HG02623 (cell line): ENCODE measurements at regions not wholly inside any gene's neighbourhood (a gene's known extent, or its start where the extent isn't known, plus 50 kb on each side); places are given as distances from the start of the nearest gene placed in this dataset.

Experiments
- ATAC-seq: cut with Tn5 transposase; IDR thresholded peaks from one replicate; pipeline ENCODE4 v1.9.1; 2021; ENCODE audit warnings: moderate library complexity; ENCODE audit not compliant: unreplicated experiment

DNA sequence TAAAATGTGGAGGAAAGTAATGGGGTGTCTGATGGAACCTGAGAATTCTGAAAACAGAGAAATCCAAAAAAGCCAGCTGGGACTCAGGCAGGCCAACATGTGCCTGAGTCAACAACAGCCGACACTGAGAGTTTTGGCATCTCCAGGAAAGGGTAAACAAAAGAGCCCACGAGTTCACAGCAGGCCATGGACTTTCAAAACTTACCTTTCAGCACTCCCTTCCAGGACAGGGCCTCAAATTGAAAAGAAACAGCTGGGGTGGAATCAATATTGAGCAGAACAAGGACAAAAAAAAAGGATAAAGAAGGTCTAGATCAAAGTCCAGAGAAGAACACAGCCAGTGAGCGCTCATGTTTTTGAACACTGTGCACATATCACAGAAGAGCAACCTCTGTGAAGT, 735.4 kb upstream of the GRM7 start:
- ATAC-seq = no peak

DNA sequence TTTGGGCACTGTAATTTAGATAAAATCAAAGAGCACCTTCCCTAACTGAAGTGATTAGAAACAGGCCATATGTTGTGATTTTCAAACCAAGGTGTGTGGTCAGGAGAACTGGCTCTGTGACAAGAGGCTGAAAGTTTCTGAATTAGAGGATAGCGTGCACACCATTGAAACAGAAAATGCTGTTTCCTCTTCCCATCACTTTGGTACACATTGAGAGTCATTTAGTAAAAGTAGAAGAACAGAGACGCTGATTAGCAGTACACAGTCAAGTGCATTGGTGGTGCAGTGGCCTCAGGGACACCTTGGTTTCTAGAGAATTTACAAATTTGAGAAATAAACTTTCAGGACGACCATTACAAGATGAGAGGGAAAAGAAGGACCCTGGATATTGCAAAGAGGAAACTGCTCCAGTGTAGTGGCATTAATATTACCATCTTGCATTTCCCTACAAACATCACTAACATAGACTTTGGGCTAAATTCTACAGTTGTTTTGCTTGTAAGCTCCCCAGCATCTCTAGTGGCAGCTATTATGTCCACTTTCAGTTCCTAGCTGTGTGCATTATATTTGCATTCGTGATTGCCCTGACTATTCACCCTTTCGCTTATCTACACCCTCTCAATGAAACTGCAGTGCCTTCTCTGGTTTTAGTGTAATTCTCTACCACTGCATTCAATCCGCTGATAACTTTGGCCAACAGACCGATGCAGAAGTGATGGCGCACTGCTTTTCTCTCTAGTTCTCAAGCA, 728.1 kb upstream of the GRM7 start:
- peak; percentile 67 for ATAC-seq

DNA sequence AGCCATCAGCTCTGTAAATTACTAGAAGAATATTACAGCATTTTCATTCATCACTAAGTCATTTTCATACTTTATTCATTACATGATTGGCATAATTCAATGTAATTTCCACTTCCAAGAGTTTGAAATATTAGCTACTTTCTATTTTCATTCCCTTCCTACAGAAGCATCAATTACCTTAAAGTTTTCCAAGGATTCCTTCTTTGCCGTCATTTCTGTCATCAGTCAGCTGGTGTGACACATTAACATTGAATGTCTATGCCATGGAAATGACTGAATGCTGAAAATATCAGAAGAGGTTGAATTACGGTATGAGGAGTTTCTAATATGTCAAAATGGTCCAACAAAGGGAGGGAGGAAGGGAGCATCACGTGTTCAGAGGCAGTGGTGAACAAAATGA, 718.2 kb upstream of the GRM7 start:
- ATAC-seq = no peak

DNA sequence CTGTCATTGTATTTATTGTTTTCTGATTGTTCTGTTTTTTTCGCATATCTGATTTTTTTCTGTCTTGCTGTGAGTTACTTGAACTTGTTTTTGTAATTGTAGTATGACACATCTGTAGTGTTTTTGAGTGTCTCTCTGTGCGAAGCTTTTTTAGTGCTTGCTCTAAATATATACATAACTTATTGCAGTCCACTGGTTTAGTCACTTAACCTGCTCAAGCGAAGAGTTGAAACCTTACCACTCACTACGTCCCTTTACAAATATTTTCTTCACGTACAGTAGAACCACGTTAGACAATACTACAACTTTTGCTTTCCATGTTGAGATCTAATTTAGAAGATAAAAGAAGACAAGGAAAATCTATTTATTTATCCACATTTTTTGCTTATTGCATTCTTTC, 713.0 kb upstream of the GRM7 start:
- no peak for ATAC-seq

DNA sequence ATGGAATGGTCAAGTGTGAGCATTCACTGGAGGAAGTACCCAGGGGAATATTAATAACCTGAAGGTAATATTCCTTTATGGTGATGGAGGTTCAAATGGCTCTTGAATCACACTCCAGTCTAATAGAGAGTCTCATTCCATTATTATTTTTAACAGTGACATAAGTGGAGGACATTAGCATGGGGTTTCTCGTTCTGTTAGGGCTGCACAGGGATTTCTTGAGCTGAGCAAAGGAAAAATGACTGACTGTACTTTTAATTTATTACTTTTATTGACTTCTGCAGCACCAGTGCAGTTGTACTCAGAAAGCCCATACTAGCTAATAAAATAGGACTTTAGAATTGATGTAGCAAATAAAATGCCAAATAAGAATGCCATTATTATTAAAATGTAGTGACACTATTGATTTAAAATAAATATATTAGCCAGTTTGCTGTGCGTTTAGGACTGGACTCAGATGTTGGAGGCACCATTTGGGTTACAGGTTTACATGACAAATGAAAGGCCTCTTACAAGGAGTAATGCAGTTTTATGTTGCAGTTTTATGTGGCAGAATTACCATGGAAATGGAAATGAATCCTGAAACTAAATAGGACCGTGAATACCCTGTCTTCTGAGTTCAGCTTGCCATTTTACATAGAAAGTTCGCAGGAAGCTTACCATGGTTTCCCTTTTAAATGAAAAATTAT, 705.1 kb upstream of the GRM7 start:
- ATAC-seq = no peak

DNA sequence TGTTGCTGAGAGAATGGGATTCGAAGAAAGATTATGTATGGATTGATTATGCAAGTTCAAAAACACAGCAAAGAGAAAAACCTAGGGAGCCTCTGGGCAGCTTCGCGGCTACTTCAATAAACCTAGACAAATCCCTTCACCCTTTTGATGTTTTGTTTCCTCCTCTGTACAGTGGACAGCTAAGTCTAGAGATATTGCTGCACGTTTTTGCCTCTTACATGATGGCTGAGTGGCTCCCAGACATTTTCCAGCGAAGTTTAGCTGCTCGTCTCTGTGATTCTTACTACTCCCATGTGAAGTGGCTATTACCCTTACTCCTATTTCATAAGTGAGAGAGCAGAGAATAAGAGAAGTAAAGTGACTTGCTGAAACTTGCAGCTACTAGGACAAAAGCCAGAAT, 695.0 kb upstream of the GRM7 start:
- ATAC-seq = no peak

DNA sequence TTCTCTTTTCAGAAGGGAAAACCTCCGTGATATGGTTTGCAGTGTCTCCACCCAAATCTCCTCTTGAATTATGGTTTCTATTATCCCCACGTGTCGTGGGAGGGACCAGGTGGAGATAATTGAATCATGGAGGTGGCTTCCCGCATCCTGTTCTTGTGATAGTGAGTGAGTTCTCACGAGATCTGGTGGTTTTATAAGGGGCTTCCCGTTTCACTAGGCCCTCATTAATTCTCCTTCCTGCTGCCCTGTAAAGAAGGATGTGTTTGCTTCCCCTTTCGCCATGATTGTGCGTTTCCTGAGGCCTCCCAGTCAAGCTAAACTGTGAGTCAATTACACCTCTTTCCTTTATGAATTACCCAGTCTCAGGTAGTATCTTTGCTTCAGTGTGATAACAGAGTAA, 692.7 kb upstream of the GRM7 start:
- no peak for ATAC-seq

DNA sequence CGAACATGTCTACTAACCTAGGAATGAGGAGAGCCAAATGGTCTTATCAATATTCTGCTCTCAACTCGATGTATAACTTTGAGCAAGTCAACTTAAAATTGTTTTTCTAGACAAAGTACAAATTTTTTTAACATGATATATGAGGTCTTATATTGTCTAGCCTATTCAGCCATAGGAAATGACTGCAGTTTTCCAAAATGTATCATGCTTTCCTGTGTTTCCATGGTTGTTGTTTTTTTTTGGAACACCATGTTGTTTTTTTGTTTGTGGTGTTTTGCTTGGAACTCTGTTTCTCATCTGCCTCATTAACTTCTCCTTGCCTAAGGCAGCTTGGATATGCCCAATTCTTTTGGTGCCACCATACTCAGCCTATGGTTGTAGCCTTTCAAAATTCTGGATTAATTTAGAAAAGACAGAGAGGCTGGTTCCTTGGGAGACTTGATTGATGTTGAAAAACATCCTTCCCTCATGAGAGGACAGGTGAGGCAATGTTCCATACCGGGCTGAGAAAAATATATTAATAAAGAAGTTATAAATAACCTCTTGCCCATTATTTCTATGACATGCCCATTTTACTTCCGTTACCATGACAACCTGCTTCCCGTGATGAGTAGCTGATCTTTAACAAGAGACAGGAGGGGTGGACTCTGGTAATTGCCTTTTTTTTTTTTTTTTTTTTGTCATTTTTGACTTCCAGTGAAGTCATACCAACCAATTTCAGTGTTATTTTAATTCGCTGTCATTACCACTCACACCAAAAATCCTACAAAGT, 687.9 kb upstream of the GRM7 start:
- no peak for ATAC-seq

DNA sequence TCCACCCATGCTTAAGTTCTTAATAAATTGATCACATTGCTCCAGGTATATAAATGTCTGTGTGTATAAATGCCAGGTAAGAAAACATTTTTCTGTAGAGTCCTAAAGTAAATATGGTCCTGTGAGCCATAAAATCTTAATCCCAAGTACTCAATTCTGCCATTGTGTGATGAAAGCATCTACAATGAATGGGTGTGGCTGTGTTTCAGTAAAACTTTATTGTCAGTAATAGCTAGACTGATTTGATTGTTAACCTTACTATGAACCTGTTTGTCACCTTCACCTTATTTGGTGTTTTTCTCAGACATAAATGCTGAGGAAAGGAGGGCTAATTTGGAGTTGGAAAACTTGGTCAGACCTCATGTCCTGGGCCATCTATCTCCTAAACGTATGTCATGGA, 683.5 kb upstream of the GRM7 start:
- ATAC-seq = no peak

DNA sequence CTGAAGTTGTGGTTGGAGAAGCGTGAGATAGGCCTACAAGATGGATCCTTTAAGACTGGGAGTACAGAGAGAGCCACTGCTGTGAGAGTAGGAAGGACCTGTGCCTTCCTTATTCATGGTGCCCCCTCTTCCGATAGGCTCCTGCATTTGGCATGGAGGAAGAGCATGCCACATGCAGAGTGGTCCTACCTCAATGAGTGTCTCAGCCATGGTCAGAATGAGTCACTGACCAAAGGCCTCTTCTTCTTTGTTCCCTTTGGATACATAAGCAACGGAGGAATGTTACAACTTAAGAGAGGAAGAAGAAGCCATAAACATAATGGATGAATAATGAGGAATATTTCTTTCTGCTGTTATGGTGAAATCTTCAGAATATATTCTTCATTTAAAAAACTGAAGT, 681.2 kb upstream of the GRM7 start:
- no peak for ATAC-seq

DNA sequence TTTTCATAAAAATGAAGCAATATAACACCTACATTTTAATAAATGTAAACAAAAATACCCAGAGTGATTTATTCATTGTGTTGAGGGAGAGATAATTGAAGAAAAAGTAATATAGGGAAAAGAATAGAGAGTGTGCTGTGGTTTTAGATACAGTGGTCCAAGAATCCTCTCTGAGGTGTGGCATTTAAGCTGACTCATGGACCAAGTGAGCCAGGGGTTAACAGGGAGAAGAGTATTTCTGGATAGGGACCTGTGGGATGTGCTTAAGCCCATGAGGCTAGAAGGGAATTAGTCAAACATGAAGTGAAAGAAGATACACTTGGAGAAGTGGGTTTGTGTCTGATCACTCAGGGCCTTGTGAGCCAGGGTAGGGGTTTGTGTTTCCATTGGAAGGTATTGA, 680.7 kb upstream of the GRM7 start:
- ATAC-seq = no peak

DNA sequence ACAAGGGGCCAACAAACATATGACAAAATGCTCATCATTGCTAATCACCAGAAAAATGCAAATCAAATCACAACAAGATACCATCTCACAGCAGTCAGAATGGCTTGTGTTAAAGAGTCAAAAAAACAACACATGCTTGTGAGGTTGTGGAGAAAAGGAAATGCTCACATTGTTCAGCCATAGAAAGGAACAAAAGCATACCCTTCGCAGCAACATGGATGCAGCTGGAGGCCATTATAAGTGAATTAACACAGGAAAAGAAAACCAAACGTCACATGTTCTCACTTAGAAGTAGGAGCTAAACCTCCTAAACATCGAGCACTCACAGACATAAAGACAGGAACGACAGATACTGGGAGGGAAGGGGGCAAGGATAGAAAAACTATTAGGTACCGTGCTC, 678.4 kb upstream of the GRM7 start:
- ATAC-seq = no peak

DNA sequence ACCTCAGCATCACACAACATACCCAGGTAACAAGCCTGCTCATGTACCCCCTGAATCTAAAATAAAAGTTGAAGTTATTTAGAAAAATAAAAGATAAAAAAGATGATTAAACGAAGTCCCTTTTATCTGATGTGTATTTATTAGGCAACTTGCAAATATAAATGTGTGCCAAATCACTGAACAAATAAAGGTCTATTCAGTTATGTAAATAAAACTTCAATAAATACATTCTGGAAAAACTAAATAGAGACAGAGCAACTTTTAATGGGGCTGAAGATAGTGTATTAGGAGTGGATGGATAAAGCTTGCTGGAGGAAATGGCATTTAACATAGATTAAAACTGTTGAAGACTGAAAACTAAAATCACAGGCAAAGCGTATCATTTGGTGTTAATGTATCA, 678.0 kb upstream of the GRM7 start:
- ATAC-seq = no peak

DNA sequence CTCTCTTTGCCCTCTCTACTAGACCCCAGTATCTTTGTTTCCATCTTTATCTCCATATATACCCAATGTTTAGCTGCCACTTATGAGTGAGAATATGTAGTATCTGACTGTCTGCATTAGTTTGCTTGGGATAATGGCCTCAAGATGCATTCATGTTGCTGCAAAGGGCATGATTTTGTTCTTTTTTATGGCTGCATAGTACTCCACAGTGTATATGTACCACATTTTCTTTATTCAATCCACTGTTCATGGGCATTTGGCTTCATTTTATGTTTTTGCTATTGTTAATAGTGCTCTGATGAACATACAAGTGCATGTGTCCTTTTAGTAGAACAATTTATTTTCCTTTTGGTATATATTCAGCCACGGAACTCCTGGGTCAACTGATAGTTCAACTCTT, 671.5 kb upstream of the GRM7 start:
- ATAC-seq = no peak

DNA sequence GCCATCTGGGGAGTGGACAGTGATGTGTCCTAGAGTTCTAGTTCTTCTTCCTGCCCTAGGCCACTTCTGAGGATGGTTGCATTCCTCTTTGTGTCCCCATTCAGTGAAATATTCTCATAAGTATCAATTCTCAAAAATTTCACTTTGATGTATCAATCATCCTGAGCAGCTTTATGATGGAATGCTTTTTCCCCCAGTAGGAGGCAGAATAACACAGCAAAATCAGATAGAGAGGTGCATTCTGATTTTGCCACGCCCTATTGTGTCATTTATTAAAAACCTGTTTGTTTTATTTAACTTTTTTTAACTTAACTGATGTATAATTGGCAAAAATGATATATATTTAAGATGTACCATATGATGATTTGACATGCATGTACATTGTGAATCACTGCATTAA, 656.0 kb upstream of the GRM7 start:
- ATAC-seq = no peak

DNA sequence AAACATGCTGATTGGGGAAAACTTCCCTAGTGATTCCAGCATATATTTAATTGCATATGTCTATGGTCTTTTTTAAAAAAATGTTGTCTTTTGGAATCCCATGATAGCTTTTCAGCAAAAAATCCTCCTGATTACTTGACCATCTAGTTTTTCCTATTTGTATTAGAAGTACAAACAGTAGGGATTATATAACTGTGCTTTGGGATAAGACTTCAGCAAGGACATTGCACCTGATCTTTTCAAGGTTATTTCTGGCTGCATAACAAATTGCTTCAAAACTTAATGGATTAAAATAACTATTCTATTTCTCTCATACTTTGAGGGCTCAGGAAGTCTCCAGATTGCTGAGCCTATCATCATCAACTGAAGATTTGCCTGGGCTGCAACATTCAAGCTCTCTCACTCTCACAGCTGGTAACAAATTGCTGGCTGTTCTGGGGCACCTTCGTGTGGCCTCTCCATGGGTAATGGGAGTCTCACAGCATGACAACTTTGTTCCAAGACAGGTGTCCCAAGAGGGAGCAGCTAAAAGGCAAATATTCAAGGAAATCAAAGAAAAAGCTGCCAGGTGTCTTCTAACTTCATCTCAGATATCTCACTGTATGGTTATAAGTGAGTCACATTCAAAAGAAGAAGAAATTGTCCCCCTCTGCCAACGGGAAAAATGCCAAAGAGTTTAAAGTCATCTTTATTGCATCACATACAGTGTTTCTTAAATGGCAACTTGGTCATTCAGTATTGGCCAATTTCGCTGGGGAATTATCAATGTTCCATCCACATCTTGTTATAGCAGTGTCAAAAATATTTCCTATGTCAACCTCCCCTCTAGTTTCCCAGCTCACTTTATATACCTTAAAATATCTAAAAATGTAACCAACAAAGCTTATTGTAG, 644.5 kb upstream of the GRM7 start:
- ATAC-seq = no peak

DNA sequence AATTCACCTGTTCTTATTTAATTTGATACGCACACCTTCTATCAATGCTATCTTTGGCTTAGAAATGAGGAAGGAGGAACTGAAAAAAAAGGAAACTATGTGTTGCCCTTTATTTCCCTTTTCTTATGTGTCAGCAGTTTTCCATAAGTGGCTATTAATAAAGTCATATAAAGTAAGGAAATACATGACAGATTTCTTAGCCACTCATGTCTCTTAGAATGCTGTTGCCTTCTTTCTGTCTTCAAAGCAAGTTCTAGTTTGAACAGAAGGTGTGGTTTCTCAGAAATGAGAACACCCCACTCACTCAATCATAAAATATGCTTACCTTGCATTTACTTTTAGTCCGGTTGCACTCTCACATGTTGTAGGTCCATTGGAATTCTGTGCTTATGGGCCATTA, 640.5 kb upstream of the GRM7 start:
- no peak for ATAC-seq

DNA sequence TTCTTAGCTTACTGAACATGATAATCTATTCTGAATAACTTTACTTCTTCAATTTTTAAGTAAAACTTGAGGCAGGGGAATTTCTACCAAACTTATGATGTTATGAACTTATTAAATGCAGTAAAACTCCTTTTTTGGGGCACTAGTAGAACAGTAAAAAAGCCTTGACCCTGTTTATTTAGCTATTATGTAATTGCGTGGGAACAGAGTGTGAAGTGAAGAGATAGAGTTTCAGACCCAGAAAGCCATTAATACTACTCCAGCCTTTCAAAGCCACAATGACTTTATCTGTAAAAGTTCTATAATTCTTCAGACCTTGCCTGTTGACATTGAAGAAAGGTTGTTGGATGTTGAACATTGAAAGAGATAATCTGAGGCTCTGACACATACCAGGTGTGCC, 638.8 kb upstream of the GRM7 start:
- ATAC-seq = no peak

DNA sequence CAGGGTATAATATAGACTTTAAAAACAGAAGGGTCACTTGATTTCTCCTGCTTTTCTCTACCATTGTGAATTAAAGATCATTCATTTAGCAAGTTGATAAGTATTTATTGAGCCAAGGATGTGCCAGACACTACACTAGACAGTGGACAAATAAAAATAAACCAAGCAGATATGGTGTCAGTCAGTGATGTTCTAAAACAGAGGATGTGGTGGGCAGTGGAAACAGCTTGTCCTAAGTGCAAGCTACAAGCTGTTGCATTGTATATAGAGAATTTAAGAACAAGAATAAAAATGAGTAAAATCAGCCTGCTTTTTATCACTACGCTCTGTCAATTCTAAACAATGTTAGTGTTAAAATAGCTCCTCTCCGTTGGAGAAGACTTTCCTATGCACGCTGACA, 637.3 kb upstream of the GRM7 start:
- no peak for ATAC-seq

DNA sequence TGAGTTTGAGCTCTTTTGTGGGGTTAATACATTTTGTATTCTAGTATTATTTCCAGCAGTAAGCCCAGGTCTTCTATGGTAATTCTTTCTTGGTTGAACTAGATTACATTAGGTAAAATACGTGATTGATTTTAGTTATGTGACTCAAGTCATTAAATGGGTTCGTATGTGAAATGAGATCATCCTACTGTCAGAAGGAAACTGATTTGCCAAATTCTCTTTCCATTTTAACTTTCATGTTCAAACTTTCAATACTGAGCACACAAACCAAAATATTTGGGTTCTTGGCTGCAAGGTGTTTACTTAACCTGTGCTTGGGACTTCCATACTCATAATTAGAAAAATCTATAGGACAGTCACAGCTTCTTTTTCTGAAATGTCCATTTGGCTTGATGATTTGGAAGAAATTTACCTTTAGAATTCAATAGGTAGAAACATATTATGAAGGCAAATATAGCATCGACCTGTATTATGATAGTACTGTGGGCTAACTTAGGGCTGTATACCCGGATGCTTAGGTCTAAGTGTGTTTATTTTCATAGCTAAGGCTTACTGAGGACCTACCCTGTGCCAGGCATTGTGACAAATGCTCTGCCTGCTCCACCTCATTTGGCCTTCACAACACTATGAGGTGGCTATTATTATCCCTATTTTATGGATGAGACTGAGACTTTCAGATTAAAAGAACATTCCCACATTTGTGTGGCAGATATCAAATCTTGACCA, 631.8 kb upstream of the GRM7 start:
- peak; percentile 38 for ATAC-seq
